SHP77 treated with DMSO at 0.1 percent for 48 hours (cell line): ENCODE measurements at regions not wholly inside any gene's neighbourhood (a gene's known extent, or its start where the extent isn't known, plus 50 kb on each side); places are given as distances from the start of the nearest gene placed in this dataset.
"Not testable (repeated sequence)": the region's sequence is repeated elsewhere in the genome, so short reads cannot be mapped to it uniquely, and the experiment has no call there.

Experiments used
- DNase-seq: peaks from one replicate; lab custom pipeline; 2025; lab: John Stamatoyannopoulos, UW

DNA sequence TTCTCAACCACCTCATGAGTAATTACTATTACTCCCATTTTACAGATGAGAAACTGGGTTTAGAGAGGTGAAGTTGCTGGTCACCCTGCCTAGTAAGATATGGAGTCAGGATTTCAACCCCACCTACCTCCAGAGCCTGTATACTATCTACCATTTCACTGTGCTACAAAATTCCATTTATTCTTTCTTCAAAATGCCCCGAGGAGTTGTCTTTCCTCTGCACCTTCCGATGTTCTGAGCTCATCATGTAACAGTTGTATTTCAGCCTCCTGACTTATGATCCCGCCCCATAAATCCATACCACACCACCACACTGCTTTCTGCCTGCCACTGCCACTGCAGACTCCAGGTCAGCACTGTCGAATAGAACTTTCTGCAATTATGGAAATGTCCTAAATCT, 71.3 kb upstream of the SLC25A36 start:
- DNase-seq, result no peak

DNA sequence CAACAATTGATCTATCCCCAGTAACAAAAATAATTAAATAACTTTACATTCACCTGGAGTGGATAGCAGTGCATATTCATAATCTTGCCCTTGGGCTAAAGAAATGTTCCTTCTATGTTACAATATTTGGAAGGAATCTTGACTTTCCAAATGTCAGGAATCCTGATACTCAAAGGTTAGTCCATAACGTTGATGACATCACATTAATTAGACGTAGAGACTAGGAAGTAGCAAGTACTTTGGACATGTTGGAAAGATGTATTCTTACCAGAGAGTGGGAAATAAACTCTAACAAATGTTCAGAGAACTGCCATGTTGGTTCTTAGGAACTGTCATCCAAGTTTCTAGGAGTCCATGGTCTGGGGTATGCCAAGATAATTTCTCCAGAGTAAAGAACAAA, 70.6 kb upstream of the SLC25A36 start:
- no peak for DNase-seq

GRCh38 chr3:140872165-140872564, 69.5 kb upstream of the SLC25A36 start:
- DNase-seq, result not testable (repeated sequence)

DNA sequence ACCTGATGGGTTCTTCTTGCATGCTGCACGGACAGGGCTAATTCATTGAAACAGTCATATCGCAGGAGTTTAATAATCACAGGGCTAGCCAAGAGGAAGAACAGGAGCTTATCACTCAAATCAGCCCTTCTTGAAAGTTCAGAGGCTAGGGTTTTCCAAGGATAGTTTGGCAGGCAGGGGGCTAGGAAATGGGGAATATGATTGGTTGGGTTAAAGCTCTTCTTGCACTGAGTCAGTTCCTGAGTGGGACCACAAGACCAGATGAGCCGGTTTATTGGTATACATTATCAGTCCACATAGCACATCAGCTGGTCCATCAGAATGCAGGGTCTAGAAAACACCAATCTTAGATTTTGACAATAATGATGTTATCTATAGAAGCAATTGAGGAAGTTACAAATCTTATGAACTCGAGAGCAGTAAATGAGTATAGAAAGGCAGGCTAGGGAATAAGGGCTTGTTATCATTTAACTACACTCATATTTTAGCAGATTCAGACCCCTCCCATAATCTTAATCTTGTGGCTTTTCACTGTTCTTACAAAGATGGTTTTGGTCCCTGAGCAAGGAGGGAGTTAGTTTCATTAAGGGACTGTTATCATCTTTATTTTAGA, 58.1 kb upstream of the SLC25A36 start:
- no peak for DNase-seq

- not testable (repeated sequence) for DNase-seq
These were observed 55.9 kb upstream of the SLC25A36 start for GRCh38 chr3:140885697-140886096.
